ENCODE measurements at regions not wholly inside any gene's neighbourhood (a gene's known extent, or its start where the extent isn't known, plus 50 kb on each side); places are given as distances from the start of the nearest gene placed in this dataset.

DNA sequence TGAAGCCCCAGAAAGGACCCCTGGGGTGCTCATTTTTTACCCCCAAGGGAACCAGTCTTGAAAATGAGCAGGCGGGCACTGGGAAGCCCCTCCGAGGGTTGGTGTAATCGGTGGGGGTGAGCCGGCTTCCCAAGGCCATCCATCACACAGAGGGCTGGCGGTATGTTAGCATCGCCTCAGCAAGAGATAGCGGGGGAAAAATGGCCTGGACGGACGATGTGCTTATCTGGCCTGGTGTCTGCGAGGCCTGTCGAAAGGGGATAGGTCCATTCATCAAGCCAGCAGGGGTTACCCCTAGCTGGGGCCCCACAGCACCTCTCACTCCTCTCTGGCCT, 188.9 kb downstream of the IRF8 start:
- no peak for FAIRE-seq
- DNase-seq (ENCODE audit: low spot score), result no peak

DNA sequence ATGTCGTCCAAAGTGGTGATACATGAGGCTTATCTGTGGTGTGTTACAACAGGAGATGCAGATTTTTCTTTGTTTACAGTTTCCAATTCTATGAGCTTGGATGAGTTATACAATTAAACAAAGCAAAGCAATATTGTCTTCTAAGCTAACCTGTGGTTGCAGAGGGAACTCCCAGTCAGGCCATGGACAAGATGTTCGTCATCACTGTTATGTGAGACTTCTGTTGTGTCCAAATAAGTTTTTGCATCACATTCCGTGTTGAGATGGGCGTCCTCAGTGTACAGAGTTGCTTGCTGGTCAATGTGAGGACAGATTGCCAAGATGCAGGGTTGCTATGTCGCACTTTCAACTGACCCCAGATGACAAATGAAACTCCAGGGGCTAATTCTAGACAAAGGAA, 189.3 kb downstream of the IRF8 start:
- no peak for FAIRE-seq
- no peak for DNase-seq (ENCODE audit: low spot score)

DNA sequence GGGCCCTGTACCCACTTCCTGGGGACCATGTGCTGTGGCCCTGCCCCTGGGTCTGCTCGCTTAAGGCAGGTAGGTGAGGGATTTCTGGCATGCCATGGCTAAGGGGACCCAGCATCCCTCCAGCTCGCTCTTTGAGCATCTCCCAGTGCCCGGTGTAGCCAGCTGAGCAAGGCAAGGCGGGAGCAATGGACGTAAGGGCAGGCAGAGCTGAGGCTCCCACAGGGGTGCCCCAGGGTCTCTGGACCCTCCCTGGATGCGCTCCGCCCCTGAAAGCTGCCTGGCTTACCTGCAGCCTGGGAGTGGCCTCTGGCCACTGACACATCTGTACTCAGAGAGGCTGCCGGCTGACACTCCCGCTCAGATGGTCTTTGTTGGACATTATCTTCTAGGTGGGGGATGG, 189.9 kb downstream of the IRF8 start:
- FAIRE-seq (no peak), DNase-seq (ENCODE audit: low spot score) (no peak)

DNA sequence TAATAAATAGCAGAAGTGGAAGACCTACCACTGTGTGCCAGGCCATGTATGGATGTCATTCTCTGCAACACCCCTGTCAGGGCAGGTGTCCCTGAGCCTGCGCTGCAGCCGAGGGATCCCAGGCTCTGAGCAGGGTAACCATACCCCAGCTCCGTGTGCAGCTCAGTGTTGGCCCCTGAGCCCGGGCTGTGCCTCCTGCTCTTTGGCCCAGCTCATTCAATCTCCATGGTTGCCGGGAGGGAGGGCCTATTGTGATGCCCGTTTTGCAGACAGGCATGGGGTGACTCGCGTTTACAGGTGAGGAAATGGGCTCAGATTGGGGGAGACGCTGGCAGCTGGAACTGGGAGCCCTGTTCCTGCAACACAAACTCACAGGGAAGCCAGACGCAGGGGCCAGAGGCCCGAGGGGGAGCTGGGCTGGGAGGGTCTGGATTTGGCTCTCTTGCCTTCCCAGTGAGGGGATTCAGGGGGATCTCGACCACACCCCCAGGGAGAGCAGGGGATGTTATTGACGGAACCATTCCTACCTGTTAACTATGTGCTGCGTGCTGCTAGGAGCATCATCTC, 190.5 kb downstream of the IRF8 start:
- DNase-seq (ENCODE audit: low spot score), result no peak
- FAIRE-seq, result no peak

DNA sequence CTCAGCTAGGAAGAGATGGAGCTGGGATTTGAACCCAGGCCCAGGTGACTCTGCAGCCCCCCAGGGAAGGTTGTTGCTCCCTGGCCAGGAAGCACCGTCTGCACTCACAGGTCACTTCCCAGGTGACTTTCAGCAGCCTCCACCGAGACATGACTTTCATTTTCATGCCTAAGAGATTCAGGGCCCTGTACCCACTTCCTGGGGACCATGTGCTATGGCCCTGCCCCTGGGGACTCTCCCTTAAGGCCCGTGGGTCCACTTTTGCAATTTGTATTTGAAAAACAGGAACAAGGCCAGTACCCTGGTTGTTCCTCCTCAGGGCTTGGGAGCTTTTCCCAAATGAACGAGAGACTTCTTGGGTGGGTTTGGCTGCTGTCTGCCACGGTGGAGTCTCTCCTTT, 191.0 kb downstream of the IRF8 start:
- DNase-seq (ENCODE audit: low spot score), result no peak
- no peak for FAIRE-seq

DNA sequence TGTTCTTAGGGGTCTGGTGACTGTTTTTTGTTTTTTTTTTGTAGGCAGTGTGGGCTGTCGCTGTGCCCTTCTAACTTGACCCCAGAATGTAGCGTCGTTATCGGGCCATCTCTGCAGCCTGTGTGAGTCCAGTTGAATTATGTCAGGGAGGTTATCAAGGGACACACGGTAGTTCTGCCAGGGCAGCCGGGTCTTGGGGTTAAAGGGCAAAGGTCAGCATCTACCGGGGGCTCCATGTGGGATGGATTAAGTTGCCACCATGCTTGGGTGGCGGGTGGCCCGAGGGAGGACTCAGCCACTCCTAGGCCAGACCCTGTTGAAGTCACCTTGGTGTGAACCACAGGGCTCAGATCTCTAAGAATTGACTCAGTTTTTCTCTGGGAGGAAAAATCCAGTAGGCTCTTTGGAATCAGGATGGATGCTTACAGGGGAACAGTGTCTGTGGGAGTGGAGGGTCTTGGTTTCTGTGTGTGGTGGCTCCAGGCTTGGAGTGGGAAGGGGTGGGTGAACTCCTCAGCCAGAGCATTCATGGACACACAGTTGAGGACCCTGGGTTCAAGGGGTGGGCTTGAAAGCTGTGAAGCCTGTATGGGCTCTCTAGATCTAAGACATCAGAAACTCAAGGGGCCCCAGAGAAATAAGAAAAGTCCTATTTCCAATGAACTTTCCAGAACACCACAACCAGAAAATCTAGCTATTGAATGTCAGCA, 191.7 kb downstream of the IRF8 start:
- DNase-seq (ENCODE audit: low spot score) (no peak), FAIRE-seq (no peak)

DNA sequence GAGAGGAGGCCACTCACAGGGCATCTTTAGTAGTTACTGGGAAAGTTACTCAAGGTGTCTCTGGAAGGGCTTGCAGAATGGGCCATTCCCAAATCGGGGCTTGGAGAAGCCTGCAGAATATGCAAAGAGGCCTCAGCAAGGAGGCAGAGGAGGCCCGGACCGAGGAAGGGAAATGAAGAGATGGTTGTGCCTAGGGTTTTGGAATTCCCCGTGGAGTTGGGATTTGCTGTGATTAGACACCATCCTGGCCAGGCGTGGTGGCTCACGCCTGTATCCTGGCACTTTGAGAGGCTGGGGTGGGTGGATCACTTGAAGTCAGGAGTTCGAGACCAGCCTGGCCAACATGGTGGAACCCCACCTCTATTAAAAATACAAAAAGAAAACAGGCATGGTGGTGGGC, 193.0 kb downstream of the IRF8 start:
- no peak for FAIRE-seq

DNA sequence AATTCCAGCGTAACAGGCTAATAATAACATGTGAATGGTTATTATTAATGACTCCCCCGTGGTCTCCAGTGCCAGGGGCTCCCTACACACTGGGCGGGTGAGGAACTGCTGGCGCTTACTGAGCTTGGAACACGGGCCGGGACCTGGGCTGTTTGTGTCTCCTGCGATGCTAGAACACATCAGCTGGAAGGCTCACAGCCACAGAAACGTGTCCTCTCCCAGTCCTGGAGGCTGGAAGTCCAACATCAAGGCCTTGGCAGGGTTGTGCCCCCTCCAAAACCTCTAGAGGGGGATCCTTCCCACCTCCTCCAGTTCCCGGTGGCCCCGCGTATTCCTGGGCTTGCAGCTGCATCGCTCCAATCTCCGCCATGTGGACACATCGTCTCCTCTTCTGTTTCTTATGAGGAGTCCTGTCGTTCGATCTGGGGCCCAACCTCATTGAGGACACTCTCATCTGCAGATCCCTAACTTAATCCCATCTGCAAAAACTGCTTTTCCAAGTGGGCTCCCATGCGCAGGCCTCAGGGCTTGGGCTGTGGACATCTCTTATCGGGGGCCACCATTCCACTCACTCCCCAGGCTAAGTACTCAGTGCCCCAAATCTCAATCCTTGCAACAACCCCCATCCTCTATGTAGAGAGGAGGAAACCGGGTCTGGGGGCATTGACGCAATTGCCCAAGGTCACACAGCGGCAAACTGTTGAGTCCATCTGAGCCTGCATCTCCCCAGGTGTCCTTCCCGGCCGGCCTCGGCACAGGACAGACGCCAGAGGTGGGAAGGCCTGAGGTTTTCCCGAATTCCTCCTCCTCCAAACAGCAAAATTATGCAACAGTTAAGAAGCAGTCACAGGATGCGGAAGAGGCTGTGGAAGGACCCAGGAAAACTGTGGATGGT, 193.9 kb downstream of the IRF8 start:
- DNase-seq (ENCODE audit: low spot score), result no peak
- no peak for FAIRE-seq

More for the DNA sequence above, 193.0 kb downstream of the IRF8 start:
- DNase-seq (ENCODE audit: low spot score), result no peak

DNA sequence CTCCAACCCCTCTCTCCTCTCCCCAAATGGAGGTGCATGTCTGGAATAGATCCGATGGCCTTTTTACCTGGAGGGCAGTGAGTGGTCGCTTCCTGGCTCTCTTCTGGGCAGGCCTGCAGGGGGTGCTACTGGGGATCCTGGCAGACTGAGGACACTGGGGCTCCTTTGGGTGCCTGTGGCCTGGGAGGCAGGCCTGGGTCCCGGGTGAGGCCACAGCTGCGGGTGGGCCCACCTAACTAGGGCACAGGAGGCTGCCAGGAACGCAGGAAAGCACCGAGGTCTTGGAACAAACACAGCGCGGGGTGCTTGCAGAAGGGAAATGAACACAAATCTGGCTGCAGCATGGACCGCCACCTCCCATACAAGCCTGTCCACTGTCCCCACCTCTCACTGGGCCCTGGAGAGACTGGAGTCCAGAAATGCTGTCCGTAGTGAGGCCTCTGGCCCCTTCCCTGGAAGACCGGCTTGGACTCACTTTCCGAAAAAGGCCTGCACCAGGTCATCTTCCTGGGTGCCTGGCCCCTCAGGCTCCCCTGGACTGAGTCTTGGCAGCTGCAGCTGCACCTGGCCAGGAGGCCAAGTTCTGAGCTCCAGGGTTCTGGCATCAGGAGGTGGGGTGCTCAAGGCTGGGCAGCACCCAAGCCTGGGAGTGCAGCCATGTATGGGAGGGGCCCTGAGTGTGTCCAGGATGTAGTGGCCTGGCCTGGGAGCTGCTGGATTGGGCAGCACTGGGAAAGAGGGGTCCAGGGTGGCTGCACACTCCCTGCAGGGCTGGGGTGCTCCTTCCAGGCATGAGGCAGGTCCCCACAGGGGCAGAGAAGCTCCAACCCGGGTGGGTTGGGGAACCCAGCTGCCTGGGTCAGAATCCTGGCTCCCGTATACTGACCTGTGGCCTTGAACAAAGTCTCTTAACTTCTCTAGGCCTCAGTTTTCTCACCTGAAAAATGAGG, 195.1 kb downstream of the IRF8 start:
- DNase-seq (ENCODE audit: low spot score) (no peak), FAIRE-seq (no peak)

DNA sequence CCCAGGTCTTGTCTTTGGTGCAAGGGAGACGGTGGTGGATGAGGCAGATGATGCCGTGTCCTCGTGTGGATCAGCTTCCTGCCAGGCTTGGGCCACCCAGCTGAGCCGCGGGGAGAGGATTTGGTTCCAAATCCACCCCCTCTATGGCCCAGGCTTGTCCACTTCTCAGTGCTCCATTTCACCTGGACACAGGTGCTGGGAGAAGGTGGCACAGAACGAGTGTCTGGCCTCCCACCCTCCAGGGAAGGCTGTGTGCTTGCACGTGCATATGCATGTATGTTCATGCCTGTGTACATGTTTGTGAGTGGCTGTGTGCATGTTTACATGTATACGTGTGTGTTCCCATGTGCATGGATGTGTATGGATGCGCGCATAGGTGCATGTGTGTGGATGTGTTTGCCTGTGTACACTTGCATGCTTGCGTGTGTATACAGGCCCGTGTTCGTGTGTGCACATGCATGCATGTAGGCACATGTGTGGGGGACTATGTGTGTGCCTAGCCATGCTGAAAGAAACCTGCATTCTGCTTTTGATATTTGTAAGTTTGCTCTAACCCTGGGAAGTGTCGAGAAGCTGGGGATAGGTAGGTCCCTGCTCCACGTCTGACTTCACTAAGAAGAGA, 196.3 kb downstream of the IRF8 start:
- DNase-seq (ENCODE audit: low spot score) (no peak), FAIRE-seq (peak; percentile 79)

DNA sequence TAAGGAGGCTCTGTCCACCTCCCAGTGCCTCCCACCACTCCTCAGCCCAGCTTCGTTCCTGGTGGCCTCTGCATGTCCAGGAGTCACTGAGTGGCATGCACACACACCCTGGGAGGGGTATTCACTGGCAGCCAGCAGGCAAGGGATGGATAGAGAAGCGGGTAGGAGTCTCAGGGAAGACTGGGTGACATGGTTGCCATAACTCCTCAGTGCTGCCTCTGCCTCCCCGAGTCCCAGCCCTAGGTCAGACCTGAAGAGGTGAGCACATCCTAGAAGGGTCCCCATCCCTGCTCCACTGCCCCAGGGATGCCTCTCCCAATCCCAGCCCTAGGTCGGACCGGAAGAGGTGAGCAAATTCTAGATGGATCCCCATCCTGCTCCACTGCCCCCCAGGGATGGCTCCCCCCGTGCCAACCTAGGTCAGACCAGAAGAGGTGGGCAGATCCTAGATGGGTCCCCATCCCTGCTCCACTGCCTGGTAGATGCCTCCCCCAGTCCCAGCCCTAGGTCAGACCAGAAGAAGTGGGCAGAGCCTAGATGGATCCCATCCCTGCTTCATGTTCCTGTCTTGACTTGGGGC, 197.0 kb downstream of the IRF8 start:
- no peak for FAIRE-seq
- no peak for DNase-seq (ENCODE audit: low spot score)

DNA sequence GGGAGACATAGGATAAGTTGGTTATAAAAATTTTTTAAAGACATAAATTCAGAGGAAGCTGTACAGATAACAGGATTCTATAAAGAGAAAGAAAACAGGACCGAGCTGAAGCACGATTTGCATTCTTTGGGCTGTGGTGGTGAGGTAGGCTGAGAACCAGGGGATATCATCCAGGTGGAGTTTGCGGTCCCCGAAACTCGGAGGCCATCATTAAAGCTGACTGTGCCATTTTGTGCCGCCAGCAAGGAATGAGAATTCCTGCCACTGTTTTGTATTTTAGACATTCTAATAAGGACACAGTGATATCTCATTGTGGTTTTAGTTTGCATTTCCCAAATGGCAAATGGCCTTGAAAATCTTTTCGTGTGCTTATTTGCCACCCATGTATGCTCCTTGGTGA, 197.9 kb downstream of the IRF8 start:
- DNase-seq (ENCODE audit: low spot score) (no peak), FAIRE-seq (no peak)

DNA sequence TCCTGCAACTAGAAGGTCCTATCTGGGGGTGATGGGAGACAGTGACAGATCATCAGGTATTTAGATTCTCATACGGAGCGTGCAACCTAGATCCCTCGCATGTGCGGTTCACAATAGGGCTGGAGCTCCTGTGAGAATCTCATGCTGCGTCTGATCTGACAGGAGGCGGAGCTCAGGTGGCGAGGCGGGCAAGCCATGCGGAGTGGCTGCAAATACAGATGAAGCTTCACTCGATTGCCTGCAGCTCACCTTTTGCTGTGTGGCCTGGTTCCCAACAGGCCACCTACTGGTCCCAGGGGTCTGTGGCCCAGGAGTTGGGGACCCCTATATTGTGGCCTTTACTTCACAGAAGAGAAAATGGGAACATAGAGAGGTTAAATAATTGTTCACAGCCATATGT, 200.4 kb downstream of the IRF8 start:
- DNase-seq (ENCODE audit: low spot score) (no peak), FAIRE-seq (no peak)

DNA sequence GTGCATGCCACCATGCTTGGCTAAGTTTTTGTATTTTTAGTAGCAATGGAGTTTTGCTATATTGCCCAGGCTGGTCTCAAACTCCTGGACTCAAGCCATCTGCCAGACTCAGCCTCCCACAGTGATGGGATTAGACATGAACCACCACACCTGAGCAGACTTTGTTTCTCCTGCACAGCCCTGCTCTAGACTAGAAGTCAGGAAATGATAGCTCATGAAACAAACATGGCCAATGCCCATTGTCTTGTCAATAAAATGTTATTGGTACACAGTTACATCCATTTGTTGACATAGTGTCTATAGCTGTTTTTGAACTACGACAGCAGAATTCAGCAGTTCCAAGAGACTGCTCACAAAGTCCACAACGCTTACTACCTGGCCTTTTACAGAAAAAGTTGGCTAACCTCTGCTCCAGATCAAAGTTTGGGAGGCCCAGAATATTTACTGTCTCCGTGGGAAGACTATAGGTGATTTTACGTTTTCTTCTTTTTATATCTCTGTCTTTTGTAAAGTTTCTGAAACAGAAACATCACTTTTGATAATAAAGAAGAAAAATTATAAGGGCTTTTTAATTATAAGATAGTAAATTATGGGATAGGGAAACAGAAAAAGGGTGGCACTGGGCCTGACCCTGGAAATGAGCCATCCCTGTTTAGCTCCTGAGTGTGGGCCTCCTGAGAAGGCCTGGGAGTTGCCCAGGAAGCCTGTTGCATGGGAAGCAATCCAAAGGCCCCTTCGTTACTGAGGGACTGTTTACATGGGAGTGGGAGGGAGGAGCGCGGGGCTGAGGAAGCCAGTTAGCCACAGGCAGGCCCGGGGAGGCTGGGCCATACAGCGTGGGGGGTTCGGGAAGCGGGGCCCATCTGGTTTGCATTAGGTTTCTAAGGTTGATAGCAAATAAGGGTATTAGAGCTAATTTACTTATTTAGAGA, 201.5 kb downstream of the IRF8 start:
- no peak for DNase-seq (ENCODE audit: low spot score)
- FAIRE-seq, result no peak

DNA sequence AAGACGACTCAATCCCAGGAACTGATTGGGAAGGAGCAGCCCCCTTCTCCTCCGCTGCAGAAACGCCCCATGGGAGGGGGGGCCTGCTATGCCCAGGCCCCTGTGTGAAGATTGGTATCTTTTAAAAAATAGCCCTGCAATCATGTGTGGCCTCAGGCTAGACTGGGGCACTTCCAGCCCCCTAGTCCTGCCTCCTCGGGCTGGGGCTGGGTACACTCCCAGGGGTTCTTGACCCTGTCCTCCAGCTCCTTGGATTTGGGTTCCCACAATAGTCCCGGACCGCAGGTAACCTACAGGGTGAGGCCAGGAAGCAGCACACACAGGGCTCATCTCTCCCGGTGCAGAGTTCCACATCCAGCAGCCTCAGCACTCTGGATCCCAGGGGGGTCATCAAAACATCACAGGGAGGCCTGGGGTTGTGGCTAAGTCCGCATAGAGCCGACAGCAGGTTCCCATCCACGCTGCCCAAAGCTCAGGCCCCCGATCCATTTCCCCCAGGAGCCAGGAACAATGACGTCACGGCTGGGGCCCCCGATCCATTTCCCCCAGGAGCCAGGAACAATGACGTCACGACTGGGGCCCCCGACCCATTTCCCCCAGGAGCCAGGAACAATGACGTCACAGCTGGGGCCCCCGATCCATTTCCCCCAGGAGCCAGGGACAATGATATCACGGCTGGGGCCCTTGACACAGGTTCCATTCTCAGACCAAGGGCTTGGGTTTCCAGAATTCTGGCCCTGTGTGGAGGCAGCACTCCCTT, 202.4 kb downstream of the IRF8 start:
- FAIRE-seq, result no peak
- DNase-seq (ENCODE audit: low spot score), result no peak

DNA sequence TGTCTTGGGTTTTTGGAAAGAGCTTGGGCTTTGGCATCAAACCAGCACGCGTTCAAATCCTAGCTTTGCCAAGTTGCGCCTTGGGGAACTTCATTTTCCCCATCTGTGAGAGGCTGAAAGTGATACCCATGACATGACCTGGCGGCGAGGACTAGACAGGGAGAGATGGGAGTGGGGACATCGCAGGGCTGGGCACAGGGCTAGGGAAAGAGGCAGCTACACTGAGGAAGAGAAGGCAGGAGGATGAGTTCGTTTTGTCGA, 202.9 kb downstream of the IRF8 start:
- FAIRE-seq, result no peak

DNA sequence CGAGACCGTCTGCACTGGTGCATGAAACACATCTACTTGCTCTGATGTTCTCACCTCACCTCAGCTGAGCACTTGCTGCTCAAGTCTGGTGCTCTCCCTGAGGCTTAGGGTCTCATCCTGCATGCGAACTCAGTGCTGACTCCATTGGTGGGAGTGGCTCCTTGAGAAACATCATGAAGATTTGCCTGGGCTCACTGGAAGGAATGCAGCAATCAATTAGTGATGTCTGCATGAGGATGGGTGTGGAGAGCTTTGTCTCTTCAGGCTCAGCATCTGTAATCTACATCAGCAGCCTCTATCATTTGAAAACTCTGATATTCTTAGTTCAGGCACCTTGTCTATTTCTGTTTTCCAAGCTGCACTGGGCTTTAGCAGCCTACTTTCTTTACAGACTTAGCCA, 204.4 kb downstream of the IRF8 start:
- FAIRE-seq, result no peak
- DNase-seq (ENCODE audit: low spot score), result no peak

More for the DNA sequence above, 202.9 kb downstream of the IRF8 start:
- no peak for DNase-seq (ENCODE audit: low spot score)

DNA sequence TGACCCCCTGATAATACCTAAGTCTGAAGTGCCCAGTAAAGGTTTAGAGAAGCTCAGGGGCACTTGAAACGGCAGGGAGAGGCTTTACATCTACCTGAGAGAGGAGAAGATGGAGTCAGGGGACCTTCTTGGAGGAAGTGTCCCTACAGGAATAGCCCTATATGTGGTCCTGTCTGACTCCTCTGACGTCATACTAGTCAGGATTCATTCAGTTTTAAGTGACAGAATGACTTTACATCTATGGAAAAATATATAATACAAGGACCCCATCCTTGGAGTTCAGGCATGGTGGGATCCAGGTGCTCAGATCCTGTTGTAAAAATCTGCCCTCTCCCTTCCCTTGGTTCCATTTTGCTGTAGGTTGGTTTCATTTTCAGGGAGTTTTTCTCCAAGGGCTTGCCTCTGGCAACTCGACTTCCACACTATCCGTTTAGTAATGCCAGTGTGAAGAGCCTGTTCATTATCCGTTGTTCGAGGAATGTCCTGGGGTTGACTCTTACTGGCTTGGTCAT, 205.6 kb downstream of the IRF8 start:
- DNase-seq (ENCODE audit: low spot score) (no peak), FAIRE-seq (no peak)
